DMS 273 (cell line): ENCODE measurements at regions not wholly inside any gene's neighbourhood (a gene's known extent, or its start where the extent isn't known, plus 50 kb on each side); places are given as distances from the start of the nearest gene placed in this dataset.
"Not testable (repeated sequence)": the region's sequence is repeated elsewhere in the genome, so short reads cannot be mapped to it uniquely, and the experiment has no call there.

ENCODE experiments used
- DNase-seq: peaks from one replicate; lab custom pipeline; 2025; ENCODE audit not compliant: unreplicated experiment; lab: John Stamatoyannopoulos, UW

DNA sequence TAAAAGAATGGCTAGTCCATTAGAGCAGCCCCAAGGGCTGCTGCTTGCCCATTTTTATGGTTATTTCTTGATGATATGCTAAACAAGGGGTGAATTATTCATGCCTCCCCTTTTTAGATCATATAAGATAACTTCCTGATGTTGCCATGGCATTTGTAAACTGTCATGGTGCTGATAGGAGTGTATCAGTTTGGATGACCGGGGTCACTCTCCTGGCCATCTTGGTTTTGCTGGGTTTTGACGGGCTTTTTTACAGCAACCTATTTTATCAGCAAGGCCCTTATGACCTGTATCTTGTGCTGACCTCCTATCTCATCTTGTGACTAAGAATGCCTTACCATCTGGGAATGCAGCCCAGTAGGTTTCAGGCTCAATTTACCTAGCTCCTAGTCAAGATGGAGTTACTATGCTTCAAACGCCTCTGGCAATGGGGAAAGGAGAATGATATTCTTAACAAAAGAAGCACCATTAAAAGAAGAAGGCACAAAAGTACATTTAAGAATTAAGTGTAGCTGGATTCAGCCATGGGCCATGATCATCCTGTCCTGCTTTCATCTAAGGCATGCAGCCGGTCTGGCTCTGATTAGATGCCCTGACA is 1156.0 kb downstream of the PCDH9 start:
- DNase-seq, result no peak

- DNase-seq, result not testable (repeated sequence)
Measured at GRCh38 chr13:66072097-66072496, 1158.0 kb downstream of the PCDH9 start.

DNA sequence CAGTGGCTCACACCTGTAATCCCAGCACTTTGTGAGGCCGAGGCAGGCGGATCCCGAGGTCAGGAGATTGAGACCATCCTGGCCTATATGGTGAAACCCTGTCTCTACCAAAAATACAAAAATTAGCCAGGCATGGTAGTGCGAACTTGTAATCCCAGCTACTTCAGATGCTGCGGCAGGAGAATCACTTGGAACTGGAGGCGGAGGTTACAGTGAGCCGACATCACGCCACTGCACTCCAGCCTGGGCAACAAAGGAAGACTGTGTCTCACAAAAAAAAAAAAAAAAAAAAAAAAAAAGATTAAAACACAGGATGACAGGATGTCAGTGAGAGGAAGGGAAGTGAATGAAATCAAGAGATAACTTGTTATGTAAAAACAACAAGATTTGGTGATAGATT is 1158.5 kb downstream of the PCDH9 start:
- DNase-seq, result no peak

DNA sequence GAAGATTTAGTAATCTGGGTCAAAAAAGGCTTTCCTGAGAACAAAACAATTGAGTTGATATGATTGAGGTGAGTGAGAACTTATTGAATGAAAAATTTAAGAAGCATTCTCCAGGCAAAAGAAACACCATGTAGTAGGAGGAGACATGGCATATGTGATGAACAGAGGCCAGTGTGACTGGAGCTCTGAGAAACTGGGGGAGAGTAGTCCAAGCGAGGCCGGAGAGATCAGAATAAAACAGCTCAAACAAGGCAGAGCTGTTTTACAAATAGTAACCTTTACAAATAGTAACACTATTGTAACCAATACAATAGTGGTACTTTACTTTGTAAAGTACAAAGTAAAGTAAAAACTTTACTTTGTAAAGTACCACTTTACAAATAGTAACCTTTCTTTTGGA is 1159.1 kb downstream of the PCDH9 start:
- DNase-seq, result no peak

- DNase-seq, result no peak
Measured at GRCh38 chr13:66069570-66069969, 1160.6 kb downstream of the PCDH9 start.

GRCh38 chr13:66068683-66069082 is 1161.5 kb downstream of the PCDH9 start:
- DNase-seq, result no peak

- no peak for DNase-seq
Measured at GRCh38 chr13:66048888-66049287, 1181.2 kb downstream of the PCDH9 start.

- no peak for DNase-seq
Measured at GRCh38 chr13:66040506-66040905, 1189.6 kb downstream of the PCDH9 start.

- DNase-seq, result no peak
Measured at GRCh38 chr13:66037096-66037495, 1193.0 kb downstream of the PCDH9 start.

- no peak for DNase-seq
Measured at GRCh38 chr13:66036636-66037035, 1193.5 kb downstream of the PCDH9 start.

GRCh38 chr13:66036024-66036614 is 1194.0 kb downstream of the PCDH9 start:
- no peak for DNase-seq

- no peak for DNase-seq
Measured at GRCh38 chr13:66033924-66034323, 1196.2 kb downstream of the PCDH9 start.

- no peak for DNase-seq
Measured at GRCh38 chr13:66021846-66022245, 1208.3 kb downstream of the PCDH9 start.

DNA sequence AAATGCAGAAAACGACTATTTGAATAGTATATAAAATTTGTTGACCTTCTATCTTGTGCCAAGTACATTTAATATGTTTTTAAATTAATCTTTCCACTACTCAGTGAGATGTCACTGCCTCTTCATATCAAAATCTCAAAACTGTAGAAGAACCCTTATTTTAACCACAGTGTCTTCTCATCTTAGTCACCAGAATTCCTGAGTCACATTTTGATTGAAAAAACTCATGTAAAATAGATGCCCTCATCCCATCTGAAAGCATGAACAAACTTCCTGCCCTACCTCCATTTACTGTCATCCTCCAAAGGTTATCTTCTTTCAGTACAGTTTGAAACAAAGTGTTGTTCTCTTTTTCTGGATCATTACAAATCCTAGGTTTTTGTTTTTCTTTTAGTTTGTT is 1215.4 kb downstream of the PCDH9 start:
- DNase-seq, result no peak

DNA sequence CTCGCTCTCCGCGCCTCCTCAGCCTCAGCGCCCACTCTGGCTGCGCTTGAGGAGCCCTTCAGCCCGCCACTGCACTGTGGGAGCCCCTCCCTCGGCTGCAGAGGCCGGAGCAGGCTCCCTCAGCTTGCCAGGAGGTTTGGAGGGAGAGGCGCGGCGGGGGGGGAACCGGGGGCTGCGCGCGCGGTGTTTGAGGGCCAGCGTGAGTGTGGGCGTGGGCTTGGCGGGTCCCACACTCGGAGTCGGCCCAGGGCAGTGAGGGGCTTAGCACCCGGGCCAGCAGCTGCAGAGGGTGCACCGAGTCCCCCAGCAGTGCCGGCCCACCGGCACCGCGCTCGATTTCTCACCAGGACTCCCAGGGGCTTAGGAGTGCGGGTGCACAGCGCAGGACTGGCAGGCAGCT is 1220.9 kb downstream of the PCDH9 start:
- no peak for DNase-seq

DNA sequence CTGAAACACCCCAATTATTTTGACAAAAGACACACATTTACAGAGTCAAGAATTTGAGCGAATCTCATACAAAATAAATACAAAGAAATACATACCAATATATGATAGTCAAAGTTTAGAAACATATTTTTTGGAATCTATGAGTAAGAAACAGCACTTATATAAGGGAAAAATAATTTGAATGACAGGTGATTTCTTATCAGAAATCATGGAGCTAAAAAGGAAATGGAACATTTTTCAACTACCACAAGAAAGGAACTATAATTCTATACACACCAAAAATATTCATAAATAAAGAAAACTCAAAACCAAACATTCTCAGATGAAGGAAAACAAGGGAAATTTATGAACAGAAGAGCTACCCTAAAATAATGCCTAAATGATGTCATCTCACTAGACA is 1226.6 kb downstream of the PCDH9 start:
- DNase-seq, result no peak

GRCh38 chr13:66001140-66001539 is 1229.0 kb downstream of the PCDH9 start:
- no peak for DNase-seq

DNA sequence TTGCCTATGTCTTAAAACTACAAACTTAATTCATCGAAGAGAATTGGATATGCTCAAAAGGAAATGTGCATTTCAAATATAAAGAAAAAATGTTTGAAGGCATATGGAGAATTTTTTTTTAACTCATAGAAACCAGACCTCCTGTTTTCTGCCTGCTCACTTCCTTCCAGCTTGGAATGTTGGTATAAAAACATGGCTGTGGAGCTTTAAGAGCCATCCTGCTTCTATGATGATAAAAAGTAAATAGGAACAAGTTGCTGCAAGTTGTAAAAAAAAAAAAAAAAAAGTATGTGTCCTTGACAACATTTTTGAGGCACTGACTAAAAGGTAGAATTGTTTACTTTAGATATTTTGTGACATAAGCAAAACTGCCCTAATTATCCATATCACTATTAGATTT is 1230.7 kb downstream of the PCDH9 start:
- DNase-seq, result no peak

- no peak for DNase-seq
Measured at GRCh38 chr13:65990684-65991083, 1239.5 kb downstream of the PCDH9 start.

GRCh38 chr13:65985612-65986011 is 1244.5 kb downstream of the PCDH9 start:
- no peak for DNase-seq

DNA sequence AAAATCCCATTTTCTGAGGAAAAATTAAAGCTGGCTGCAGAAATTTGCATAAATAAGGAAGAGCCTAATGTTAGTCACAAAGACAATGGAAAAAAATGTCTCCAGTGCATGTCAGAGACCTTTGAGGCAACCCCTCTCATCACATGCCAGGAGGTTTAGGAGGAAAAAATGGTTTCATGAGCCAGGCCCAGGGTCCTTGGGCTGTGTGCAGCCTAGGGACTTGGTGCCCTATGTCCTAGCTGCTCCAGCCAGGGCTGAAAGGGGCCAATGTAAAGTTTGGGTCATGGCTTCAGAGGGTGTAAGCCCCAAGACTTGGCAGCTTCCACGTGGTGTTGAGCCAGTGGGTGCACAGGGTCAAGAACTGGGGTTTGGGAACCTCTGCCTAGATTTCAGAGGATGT is 1252.6 kb downstream of the PCDH9 start:
- DNase-seq, result no peak

DNA sequence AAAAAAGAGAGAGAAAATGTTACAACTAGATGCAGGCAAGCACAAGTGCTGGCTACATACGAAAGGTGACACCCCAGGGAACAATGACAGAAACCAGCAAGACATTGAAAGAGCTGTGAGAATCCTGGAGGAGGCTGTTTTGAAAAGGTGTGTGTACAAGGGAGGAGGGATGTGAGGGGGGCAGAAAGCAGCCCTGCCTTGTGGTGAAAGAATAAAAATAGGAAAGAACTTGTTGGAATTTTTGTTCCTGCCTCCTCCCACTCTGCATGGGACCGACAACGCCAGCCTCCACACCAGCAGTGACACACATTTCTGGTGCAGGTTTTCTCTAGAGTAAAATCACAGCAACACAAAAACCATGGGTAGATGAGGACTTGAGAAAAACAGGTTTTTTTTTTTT is 1258.6 kb downstream of the PCDH9 start:
- DNase-seq, result no peak

- DNase-seq, result peak; percentile 66
Measured at GRCh38 chr13:65966991-65967451, 1263.1 kb downstream of the PCDH9 start.
